Testis (tissue), 2 donors: ENCODE measurements at regions not wholly inside any gene's neighbourhood (a gene's known extent, or its start where the extent isn't known, plus 50 kb on each side); places are given as distances from the start of the nearest gene placed in this dataset.
A peak's percentile ranks its signal among the peaks of the same experiment; 100 is the strongest.

Experiments used
- DNase-seq: peaks from one replicate; pipeline ENCODE4 v3.0.0-alpha.2; 2019
- H3K27ac ChIP-seq, 2 donors: fragments of 200-600 bp; sonication (generic); one replicate each; pipeline ENCODE4 v1.5.1; 2019
- H3K27me3 ChIP-seq: fragments of 200-600 bp; sonication (generic); one replicate; pipeline ENCODE4 v1.5.1; 2019
- H3K36me3 ChIP-seq: fragments of 200-600 bp; sonication (generic); one replicate; pipeline ENCODE4 v1.5.1; 2017; ENCODE audit warnings: low read depth; ENCODE audit errors: missing control alignments
- H3K4me1 ChIP-seq: fragments of 200-600 bp; sonication (generic); one replicate; pipeline ENCODE4 v1.5.1; 2019
- H3K4me3 ChIP-seq, 2 donors: fragments of 200-600 bp; sonication (generic); one replicate each; pipeline ENCODE4 v1.5.1; 2017 to 2019
- H3K9me3 ChIP-seq: fragments of 200-600 bp; sonication (generic); one replicate; pipeline ENCODE4 v1.5.1; 2017
- POLR2A ChIP-seq: fragments of 450-650 bp; IDR thresholded peaks from one replicate; pipeline ENCODE4 v1.6.1; 2017; ENCODE audit warnings: antibody characterized with exemption, mild to moderate bottlenecking, moderate library complexity
- WGBS, 2 donors: methylation state at CpG; one replicate each; pipeline ENCODE4 v1.1.5; 2018; 5-methylcytosine and 5-hydroxymethylcytosine counted together
- intact Hi-C: fragments of 100-400 bp; cut with DNase I; formaldehyde crosslinking; loops from one replicate; pipeline ENCODE4 v1.15.1; 2023; ENCODE audit warnings: low total_unique reads
- TF ChIP-seq, protein P1 (sequence below), 3 experiments: fragments of 450-650 bp in 2 of 3; fragments of 200-600 bp in 1 of 3; sonication (generic) in 1 of 3; IDR thresholded peaks; one replicate each; pipeline ENCODE4 v1.5.1; 2016 to 2019; ENCODE audit warnings: antibody characterized with exemption in 3 of 3, mild to moderate bottlenecking in 2 of 3, moderate library complexity in 1 of 3

DNA sequence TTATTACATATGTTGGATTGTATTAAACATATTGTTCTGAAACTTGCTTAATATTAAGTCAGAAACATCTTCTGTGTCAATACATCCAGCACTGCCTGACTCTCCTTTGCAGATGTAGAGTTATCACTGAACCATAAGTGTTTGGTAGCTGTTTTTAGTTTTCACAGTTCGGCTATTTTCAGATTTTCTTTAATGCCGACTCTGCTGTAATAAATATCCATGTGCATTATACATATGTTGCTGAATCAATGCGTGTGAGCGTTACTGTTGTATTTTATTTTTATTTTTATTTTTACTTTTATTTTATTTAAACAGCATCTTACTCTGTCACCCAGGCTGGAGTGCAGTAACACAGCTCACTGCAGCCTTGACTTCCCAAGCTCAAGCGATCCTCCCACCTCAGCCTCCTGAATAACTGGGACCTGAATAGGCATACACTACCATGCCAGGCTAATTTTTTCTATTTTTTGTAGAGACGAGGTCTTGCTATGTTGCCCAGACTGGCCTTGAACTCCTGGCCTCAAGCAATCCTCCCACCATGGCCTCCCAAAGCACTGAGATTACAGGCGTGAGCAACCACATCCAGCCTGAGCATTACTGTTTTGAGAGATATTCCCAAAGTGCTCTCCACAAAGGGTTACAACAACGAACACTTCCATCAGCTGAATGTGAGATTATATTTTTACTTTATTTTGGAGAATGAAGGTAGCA, 50.7 kb upstream of the NOCT start:
- Histone ChIP-seq H3K27me3 (no peaks in the 10 kb centered on the region), H3K36me3 (no peaks in the 10 kb centered on the region), H3K4me1 (no peaks in the 10 kb centered on the region), H3K27ac (no peak overlapping the region), H3K4me3 (no peak overlapping the region), H3K9me3 (no peaks in the 10 kb centered on the region)
- intact Hi-C loops: no loop called here
- no peak for TF ChIP-seq POLR2A
- TF ChIP-seq, protein P1, sequence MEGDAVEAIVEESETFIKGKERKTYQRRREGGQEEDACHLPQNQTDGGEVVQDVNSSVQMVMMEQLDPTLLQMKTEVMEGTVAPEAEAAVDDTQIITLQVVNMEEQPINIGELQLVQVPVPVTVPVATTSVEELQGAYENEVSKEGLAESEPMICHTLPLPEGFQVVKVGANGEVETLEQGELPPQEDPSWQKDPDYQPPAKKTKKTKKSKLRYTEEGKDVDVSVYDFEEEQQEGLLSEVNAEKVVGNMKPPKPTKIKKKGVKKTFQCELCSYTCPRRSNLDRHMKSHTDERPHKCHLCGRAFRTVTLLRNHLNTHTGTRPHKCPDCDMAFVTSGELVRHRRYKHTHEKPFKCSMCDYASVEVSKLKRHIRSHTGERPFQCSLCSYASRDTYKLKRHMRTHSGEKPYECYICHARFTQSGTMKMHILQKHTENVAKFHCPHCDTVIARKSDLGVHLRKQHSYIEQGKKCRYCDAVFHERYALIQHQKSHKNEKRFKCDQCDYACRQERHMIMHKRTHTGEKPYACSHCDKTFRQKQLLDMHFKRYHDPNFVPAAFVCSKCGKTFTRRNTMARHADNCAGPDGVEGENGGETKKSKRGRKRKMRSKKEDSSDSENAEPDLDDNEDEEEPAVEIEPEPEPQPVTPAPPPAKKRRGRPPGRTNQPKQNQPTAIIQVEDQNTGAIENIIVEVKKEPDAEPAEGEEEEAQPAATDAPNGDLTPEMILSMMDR (IDR thresholded peaks at IDR 0.05): no peak
- 81 to 86% methylated on average over 8 of the region's 8 CpGs for WGBS, 2 donors
- DNase-seq: no peak

- TF ChIP-seq, protein P1 (IDR thresholded peaks at IDR 0.05): no peak
- TF ChIP-seq POLR2A: no peak
- 63 to 74% methylated on average over 4 of the region's 4 CpGs for WGBS, 2 donors
- H3K4me3 ChIP-seq: no peak overlapping the region
- H3K4me1 ChIP-seq: no peaks in the 10 kb centered on the region
- intact Hi-C loops: no loop called here
- DNase-seq: no peak
- H3K36me3 ChIP-seq: no peaks in the 10 kb centered on the region
- H3K9me3 ChIP-seq: no peaks in the 10 kb centered on the region
- H3K27ac ChIP-seq: no peak overlapping the region
- H3K27me3 ChIP-seq: no peaks in the 10 kb centered on the region
These were observed 52.2 kb upstream of the NOCT start for GRCh38 chr4:138963412-138963811.

DNA sequence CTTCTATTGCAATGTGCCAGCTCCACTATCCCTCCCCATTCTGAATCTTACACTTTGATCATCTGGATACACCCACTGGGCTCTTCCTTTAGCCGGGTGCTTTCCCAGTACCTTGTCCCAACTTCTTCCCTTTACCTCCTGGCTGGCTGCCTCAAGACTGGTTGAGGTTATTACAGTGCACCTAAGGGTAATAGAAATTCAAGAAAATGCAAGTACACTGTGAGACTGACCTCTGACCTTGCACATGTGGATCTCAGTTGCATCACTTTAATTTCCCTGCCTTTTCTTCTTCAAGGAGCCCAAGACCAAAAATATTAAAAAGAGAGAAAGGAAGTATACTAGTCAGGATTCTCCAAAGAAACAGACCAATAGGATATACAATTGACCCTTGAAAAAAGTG, 53.9 kb upstream of the NOCT start:
- intact Hi-C loops: no loop called here
- TF ChIP-seq, protein P1 (IDR thresholded peaks at IDR 0.05): no peak
- TF ChIP-seq POLR2A: no peak
- no peaks in the 10 kb centered on the region for H3K9me3 ChIP-seq
- H3K27ac ChIP-seq: no peak overlapping the region
- 45 to 59% methylated on average over 1 of the region's 1 CpG for WGBS, 2 donors
- no peaks in the 10 kb centered on the region for H3K36me3 ChIP-seq
- H3K4me3 ChIP-seq: no peak overlapping the region
- peak; percentile 17 for DNase-seq
- H3K4me1 ChIP-seq: no peaks in the 10 kb centered on the region
- no peaks in the 10 kb centered on the region for H3K27me3 ChIP-seq

DNA sequence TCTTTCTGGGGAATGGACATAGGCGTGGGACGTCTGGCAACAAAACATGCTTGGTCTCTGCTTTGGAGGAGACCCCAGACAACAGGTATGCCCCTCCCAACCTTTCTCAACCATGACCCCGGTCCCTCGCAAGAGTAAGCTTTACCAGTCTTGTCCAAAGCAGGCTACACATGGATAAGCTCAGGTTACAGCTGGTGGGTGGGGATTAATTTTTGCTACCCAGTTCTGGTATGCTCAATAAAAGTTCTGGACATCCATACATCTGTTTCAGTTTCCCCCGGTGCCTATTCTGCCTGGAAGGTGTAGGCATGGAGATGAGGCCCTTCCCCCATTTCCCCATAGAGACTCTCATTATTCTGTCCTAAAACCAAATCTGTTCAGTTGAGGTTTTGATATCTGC, 54.5 kb upstream of the NOCT start:
- Histone ChIP-seq H3K4me1 (no peaks in the 10 kb centered on the region), H3K27ac (no peak overlapping the region), H3K4me3 (no peak overlapping the region), H3K27me3 (no peaks in the 10 kb centered on the region), H3K36me3 (no peaks in the 10 kb centered on the region), H3K9me3 (no peaks in the 10 kb centered on the region)
- no peak for DNase-seq
- intact Hi-C loops: no loop called here
- TF ChIP-seq, protein P1 (IDR thresholded peaks at IDR 0.05): no peak
- TF ChIP-seq POLR2A: no peak
- 84 to 91% methylated on average over 5 of the region's 5 CpGs for WGBS, 2 donors

- intact Hi-C loops: no loop called here
- no peak overlapping the region for H3K4me3 ChIP-seq
- TF ChIP-seq, protein P1 (IDR thresholded peaks at IDR 0.05): no peak
- TF ChIP-seq POLR2A: no peak
- H3K9me3 ChIP-seq: no peaks in the 10 kb centered on the region
- H3K27ac ChIP-seq: peak overlapping the region in 1 of 2 donors; percentile 3
- no peaks in the 10 kb centered on the region for H3K27me3 ChIP-seq
- no peaks in the 10 kb centered on the region for H3K36me3 ChIP-seq
- no peak for DNase-seq
- no peaks in the 10 kb centered on the region for H3K4me1 ChIP-seq
- 51 to 55% methylated on average over 4 of the region's 4 CpGs for WGBS, 2 donors
These were observed 55.3 kb upstream of the NOCT start for GRCh38 chr4:138960175-138960710.
